Tibial nerve (tissue), 4 donors: ENCODE measurements at regions not wholly inside any gene's neighbourhood (a gene's known extent, or its start where the extent isn't known, plus 50 kb on each side); places are given as distances from the start of the nearest gene placed in this dataset.
A peak's percentile ranks its signal among the peaks of the same experiment; 100 is the strongest.

ENCODE experiments used
- DNase-seq, 2 donors: peaks; one replicate each; pipeline ENCODE4 v3.0.0-alpha.2; 2019; ENCODE audit warnings: low spot score in 2 of 2
- H3K27ac ChIP-seq, 4 donors: fragments of 200-600 bp; sonication (generic) in 3 of 4; one replicate each; pipeline ENCODE4 v1.5.1; 2017 to 2019; ENCODE audit warnings: mild to moderate bottlenecking in 1 of 4
- H3K27me3 ChIP-seq, 2 donors: fragments of 200-600 bp; sonication (generic) in 1 of 2; one replicate each; pipeline versions ENCODE4 v1.5.1 to v1.6.0; 2017 to 2019
- H3K36me3 ChIP-seq, 3 donors: fragments of 200-600 bp; sonication (generic); one replicate each; pipeline ENCODE4 v1.5.1; 2018 to 2019
- H3K4me1 ChIP-seq, 4 donors: fragments of 200-600 bp; sonication (generic) in 3 of 4; one replicate each; pipeline ENCODE4 v1.5.1; 2017 to 2019
- H3K4me3 ChIP-seq, 4 donors: fragments of 200-600 bp; sonication (generic) in 3 of 4; one replicate each; pipeline ENCODE4 v1.5.1; 2017 to 2019; ENCODE audit warnings: mild to moderate bottlenecking in 1 of 4, moderate library complexity in 1 of 4
- H3K9me3 ChIP-seq, 4 donors: fragments of 200-600 bp; sonication (generic) in 3 of 4; one replicate each; pipeline ENCODE4 v1.5.1; 2017 to 2019
- EP300 ChIP-seq, 2 donors: sonication (generic); formaldehyde crosslinking; IDR thresholded peaks; one replicate each; pipeline ENCODE4 v1.6.1; 2017; ENCODE audit warnings: antibody characterized with exemption in 2 of 2, mild to moderate bottlenecking in 1 of 2
- POLR2A ChIP-seq, 2 donors: fragments of 450-650 bp; IDR thresholded peaks; one replicate each; pipeline ENCODE4 v1.6.1; 2017; ENCODE audit warnings: antibody characterized with exemption in 2 of 2, mild to moderate bottlenecking in 2 of 2, moderate library complexity in 2 of 2
- WGBS, 2 donors: methylation state at CpG; one replicate each; pipeline ENCODE4 v1.1.5; 2018; 5-methylcytosine and 5-hydroxymethylcytosine counted together
- TF ChIP-seq, protein P1 (sequence below), 5 experiments: fragments of 200-600 bp in 3 of 5; fragments of 450-650 bp in 2 of 5; sonication (generic) in 3 of 5; IDR thresholded peaks; one replicate each; pipeline ENCODE4 v1.5.1; 2016 to 2019; ENCODE audit warnings: antibody characterized with exemption in 5 of 5, mild to moderate bottlenecking in 3 of 5, moderate library complexity in 2 of 5

DNA sequence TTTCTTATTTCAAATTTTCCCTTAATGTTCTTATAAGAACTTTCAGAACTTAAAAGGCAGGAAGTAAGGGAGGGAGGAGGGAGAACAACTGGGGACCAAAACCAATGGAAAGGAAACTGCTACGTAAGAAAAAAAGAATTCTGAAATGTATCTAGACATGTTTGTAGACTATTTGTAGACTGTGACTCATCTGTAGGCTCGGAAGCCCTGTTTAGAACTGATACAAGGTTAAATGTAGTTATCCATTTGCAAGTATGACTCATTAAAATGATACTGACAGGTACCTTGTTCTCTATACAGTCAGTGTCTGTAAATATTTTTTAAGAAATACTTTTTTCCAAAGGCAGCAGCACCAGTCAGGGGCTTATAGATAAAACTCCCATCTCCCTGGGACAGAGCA, 202.0 kb downstream of the DHX15 start:
- no peak for DNase-seq
- TF ChIP-seq POLR2A (IDR thresholded peaks at IDR 0.05) (no peak), EP300 (IDR thresholded peaks at IDR 0.05) (no peak)
- TF ChIP-seq, protein P1, sequence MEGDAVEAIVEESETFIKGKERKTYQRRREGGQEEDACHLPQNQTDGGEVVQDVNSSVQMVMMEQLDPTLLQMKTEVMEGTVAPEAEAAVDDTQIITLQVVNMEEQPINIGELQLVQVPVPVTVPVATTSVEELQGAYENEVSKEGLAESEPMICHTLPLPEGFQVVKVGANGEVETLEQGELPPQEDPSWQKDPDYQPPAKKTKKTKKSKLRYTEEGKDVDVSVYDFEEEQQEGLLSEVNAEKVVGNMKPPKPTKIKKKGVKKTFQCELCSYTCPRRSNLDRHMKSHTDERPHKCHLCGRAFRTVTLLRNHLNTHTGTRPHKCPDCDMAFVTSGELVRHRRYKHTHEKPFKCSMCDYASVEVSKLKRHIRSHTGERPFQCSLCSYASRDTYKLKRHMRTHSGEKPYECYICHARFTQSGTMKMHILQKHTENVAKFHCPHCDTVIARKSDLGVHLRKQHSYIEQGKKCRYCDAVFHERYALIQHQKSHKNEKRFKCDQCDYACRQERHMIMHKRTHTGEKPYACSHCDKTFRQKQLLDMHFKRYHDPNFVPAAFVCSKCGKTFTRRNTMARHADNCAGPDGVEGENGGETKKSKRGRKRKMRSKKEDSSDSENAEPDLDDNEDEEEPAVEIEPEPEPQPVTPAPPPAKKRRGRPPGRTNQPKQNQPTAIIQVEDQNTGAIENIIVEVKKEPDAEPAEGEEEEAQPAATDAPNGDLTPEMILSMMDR (IDR thresholded peaks at IDR 0.05), result no peak
- Histone ChIP-seq H3K27ac (no peak overlapping the region), H3K27me3 (no peaks in the 10 kb centered on the region), H3K4me3 (no peak overlapping the region), H3K36me3 (no peaks in the 10 kb centered on the region), H3K4me1 (no peaks in the 10 kb centered on the region), H3K9me3 (peaks cover 0 to 13% (median 0%) of the 10 kb centered on the region in 4 donors)
- 22 to 38% methylated on average over 2 of the region's 2 CpGs for WGBS, 2 donors

DNA sequence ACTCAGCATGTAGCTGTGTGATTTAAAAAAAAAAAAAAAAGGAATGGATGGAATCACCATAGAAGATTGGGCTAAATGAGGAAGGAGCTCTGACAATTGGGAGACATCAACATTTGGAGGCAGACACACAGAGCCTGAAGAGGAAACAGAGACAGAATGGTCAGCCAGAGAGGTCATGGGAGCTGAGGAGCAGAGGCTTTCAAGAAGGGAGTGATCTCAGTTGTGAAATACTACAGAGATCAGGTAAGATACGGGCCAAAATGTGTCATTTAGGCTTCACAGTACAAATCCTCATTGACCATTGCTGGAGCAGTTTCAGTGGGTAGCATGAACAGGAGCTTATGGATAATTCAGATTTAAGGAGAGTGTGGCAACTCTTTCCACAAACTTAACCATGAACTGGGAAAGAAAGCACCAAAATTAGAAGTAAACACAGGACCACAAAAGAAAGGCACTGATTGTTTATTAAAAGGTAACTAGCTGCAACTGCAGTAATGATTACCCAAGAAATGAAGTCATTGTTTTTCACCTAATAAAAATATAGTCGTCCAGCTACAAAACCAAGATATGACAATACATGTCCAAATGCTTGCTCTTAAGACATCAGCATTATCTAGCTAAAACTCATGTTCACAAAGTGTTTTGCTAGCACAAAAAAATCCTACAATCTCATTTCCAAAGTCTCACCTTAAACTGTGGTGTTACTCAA, 203.2 kb downstream of the DHX15 start:
- TF ChIP-seq EP300 (IDR thresholded peaks at IDR 0.05) (no peak), POLR2A (IDR thresholded peaks at IDR 0.05) (no peak)
- TF ChIP-seq, protein P1 (IDR thresholded peaks at IDR 0.05), result no peak
- no peak overlapping the region for H3K4me3 ChIP-seq
- no peaks in the 10 kb centered on the region for H3K4me1 ChIP-seq
- DNase-seq, result peak in 1 of 2 donors; percentile 35
- 56 to 67% methylated on average over 2 of the region's 2 CpGs for WGBS, 2 donors
- H3K27me3 ChIP-seq, result no peaks in the 10 kb centered on the region
- H3K9me3 ChIP-seq, result peaks cover 0 to 6% (median 0%) of the 10 kb centered on the region in 4 donors
- H3K36me3 ChIP-seq, result no peaks in the 10 kb centered on the region
- H3K27ac ChIP-seq, result no peak overlapping the region

DNA sequence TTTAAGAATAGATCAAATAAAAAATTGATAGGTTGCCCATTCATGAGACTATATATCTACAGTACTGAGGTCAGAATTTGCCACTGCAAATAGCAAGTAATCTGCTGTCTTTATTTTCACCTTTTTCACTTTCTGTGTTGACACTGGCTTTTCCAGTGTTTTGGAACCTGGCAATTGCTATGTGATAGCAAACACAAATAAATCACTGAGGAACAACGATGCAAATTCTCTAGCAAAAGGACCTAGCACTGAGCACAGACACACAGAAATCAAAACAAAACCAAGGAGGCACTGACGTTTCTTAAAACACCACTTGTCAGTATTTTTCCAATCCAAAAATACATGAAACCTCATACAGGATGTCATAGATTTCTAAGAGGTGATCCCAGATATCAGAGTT, 210.7 kb downstream of the DHX15 start:
- H3K36me3 ChIP-seq, result no peaks in the 10 kb centered on the region
- peak overlapping the region in 1 of 4 donors; percentile 38 for H3K27ac ChIP-seq
- H3K4me1 ChIP-seq, result peaks cover 0 to 5% (median 0%) of the 10 kb centered on the region in 4 donors
- WGBS, 2 donors, result 32 to 39% methylated on average over 2 of the region's 2 CpGs
- no peaks in the 10 kb centered on the region for H3K9me3 ChIP-seq
- no peaks in the 10 kb centered on the region for H3K27me3 ChIP-seq
- no peak for DNase-seq
- TF ChIP-seq EP300 (IDR thresholded peaks at IDR 0.05), result no peak
- TF ChIP-seq, protein P1 (IDR thresholded peaks at IDR 0.05), result no peak
- no peak overlapping the region for H3K4me3 ChIP-seq

DNA sequence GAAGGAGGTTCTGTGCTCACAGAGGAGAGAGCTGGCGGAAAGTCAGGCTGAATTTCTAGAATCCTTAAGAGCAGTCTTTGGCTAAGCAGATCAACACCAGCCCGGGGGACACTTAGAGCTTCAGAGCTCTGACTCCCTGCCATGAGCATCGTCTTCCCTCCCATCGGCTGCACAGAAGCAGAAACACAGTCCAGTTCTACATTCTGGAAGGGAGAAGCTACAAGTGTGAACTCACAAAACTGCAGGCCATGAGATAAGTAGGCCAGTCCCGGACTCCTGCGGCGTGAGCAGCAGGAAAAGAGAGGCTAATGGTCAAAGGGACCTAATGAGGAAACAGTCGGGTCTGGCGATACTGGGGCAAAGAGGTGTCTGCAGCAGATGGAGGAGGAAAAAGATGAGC, 211.5 kb downstream of the DHX15 start:
- H3K9me3 ChIP-seq, result no peaks in the 10 kb centered on the region
- no peak for DNase-seq
- H3K4me1 ChIP-seq, result peaks cover 0 to 5% (median 0%) of the 10 kb centered on the region in 4 donors
- H3K36me3 ChIP-seq, result no peaks in the 10 kb centered on the region
- TF ChIP-seq, protein P1 (IDR thresholded peaks at IDR 0.05), result no peak
- no peak for TF ChIP-seq POLR2A (IDR thresholded peaks at IDR 0.05)
- 58 to 66% methylated on average over 9 of the region's 9 CpGs for WGBS, 2 donors
- no peaks in the 10 kb centered on the region for H3K27me3 ChIP-seq
- no peak overlapping the region for H3K4me3 ChIP-seq
- peak overlapping the region in 1 of 4 donors; percentile 38 for H3K27ac ChIP-seq

DNA sequence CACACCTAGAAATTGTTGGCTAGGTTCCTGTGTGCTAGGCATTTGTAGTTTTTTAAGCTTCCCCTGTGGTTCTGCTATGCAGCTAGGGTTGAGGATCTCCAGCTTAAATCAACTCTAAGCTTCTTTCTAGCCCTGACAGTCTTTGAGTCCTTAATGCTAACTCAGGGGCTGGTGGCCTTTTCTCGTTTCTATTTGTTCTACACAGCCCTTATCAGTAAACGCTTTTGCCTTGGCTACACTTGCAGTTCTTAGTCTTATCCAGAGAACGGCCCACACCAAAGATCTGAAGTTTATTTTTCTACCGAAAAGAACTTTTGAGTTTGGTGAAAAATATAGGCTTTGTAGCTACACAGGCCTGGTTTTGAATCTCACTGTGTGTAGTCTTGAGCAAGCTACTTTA, 212.0 kb downstream of the DHX15 start:
- WGBS, 2 donors, result 84 to 86% methylated on average over 4 of the region's 4 CpGs
- TF ChIP-seq, protein P1 (IDR thresholded peaks at IDR 0.05), result no peak
- TF ChIP-seq POLR2A (IDR thresholded peaks at IDR 0.05), result no peak
- no peak for TF ChIP-seq EP300 (IDR thresholded peaks at IDR 0.05)
- no peak for DNase-seq
- Histone ChIP-seq H3K4me3 (no peak overlapping the region), H3K9me3 (no peaks in the 10 kb centered on the region), H3K36me3 (no peaks in the 10 kb centered on the region), H3K4me1 (peaks cover 0 to 5% (median 0%) of the 10 kb centered on the region in 4 donors), H3K27me3 (no peaks in the 10 kb centered on the region), H3K27ac (no peak overlapping the region)
